Astrocyte (in vitro differentiated cells and primary cell): ENCODE measurements at regions not wholly inside any gene's neighbourhood (a gene's known extent, or its start where the extent isn't known, plus 50 kb on each side); places are given as distances from the start of the nearest gene placed in this dataset.

ENCODE experiments used
- CTCF ChIP-seq: IDR thresholded peaks from 2 replicates; pipeline ENCODE4 v1.5.1; 2011; ENCODE audit warnings: low read depth, mild to moderate bottlenecking, inconsistent platforms, low read length, moderate library complexity; ENCODE audit not compliant: insufficient read depth
- EZH2 ChIP-seq: IDR thresholded peaks from 2 replicates; pipeline ENCODE4 v1.6.1; 2012; ENCODE audit warnings: mild to moderate bottlenecking, low read length, inconsistent platforms; ENCODE audit not compliant: insufficient read depth

DNA sequence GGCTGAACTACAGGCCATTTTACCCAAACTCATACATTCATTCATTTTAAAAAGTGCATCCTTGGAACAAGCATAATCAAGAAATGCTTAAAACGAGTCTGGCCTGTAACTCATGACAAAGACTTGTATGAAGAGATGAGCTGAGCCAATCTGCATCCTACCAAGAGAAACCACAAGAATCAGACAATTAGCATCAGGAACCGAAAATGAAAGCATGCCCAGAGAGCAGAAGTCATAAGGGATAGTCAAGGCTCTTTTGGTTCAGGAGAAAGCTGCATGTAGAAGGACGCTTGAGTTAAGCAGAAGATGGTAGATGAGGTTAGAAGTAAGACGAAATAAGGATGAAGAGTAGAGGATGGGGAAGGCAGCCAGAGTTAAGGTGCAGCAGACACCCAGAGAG lies 137.0 kb upstream of the CTNNA2 start:
- no peak for TF ChIP-seq CTCF
- no peak for TF ChIP-seq EZH2
